Left lobe of liver (tissue), 2 donors: ENCODE measurements at regions not wholly inside any gene's neighbourhood (a gene's known extent, or its start where the extent isn't known, plus 50 kb on each side); places are given as distances from the start of the nearest gene placed in this dataset.
"Not testable (repeated sequence)": the region's sequence is repeated elsewhere in the genome, so short reads cannot be mapped to it uniquely, and the experiment has no call there.

ENCODE experiments used
- ATAC-seq: fragments of 200-7000 bp; cut with Tn5 transposase; one replicate; pipeline ENCODE4 v1.9.1; 2020; ENCODE audit warnings: mild to moderate bottlenecking, moderate library complexity
- DNase-seq: peaks from one replicate; pipeline ENCODE4 v3.0.0-alpha.2; 2020; ENCODE audit warnings: low spot score
- donor health status: DM: no; HTN: no; CAD: no; lungs with moderate emphysema.
- donor health status: DM: no; HTN: yes; CAD: no.

DNA sequence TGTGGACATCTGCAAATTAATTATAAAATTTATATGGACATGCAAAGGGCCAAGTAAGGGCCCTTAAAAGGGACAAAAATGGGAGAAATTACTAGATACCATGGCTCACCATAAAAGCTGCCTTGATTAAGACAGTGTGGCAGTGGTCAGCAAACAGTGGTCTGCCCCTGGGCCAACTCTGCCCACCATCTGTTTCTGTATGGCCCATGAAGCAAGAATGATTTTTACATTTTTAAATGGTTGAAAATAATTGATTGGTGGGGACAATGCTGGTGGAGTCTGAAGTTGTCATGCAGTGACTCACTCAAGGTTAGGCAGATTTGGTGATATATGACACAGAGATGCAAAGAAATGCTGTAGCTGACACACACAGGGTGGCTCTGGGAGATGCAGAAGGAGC, 143.2 kb upstream of the PRDM7 start:
- DNase-seq, ATAC-seq: not testable (repeated sequence)

DNA sequence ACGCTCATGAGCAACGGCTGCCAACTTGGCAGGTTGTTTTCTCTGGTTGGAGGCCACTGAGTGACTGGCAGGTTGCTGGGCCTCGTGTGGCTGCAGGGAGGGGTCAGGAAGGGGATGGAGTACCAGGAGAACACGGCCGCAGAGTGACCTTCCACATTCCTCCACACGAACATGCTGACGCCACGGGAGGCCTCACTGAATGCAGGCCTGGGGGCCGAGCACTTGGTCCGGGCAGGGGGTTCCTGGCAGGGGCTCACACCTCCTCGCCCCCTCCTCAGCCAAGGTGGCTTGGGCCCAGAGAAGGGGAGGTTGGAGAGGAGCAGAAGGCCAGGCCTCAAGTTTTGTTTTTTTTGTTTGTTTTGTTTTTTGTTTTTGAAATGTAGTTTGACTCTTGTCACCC, 98.5 kb upstream of the PRDM7 start:
- DNase-seq, ATAC-seq: not testable (repeated sequence)

DNA sequence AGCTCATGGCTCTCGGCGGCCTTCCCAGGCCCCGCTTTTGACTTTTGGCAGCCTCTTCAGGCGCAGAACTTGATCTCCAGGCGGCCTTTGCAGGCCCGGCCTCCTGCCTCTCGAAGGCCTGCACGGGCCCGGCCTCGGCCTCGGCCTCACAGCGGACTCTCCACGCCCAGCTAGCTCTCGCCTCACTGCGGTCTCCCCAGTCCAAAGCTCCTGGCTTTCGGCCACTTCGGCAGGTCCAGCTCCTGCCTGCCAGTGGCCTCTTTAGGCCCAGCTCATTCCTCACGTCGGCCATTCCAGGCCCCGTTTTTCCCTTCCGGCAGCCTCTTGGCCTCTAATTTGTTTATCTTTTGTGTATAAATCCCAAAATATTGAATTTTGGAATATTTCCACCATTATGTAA, 94.5 kb upstream of the PRDM7 start:
- not testable (repeated sequence) for ATAC-seq, DNase-seq

DNA sequence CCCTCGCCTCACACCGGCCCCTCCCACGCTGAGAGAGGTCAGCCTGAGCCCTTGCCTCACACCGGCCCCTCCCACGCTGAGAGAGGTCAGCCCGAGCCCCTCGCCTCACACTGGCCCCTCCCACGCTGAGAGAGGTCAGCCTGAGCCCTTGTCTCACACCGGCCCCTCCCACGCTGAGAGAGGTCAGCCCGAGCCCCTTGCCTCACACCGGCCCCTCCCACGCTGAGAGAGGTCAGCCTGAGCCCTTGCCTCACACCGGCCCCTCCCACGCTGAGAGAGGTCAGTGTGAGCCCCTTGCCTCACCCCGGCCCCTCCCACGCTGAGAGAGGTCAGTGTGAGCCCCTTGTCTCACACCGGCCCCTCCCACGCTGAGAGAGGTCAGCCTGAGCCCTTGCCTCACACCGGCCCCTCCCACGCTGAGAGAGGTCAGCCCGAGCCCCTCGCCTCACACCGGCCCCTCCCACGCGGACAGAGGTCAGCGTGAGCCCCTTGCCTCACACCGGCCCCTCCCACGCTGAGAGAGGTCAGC, 92.1 kb upstream of the PRDM7 start:
- not testable (repeated sequence) for DNase-seq, ATAC-seq

DNA sequence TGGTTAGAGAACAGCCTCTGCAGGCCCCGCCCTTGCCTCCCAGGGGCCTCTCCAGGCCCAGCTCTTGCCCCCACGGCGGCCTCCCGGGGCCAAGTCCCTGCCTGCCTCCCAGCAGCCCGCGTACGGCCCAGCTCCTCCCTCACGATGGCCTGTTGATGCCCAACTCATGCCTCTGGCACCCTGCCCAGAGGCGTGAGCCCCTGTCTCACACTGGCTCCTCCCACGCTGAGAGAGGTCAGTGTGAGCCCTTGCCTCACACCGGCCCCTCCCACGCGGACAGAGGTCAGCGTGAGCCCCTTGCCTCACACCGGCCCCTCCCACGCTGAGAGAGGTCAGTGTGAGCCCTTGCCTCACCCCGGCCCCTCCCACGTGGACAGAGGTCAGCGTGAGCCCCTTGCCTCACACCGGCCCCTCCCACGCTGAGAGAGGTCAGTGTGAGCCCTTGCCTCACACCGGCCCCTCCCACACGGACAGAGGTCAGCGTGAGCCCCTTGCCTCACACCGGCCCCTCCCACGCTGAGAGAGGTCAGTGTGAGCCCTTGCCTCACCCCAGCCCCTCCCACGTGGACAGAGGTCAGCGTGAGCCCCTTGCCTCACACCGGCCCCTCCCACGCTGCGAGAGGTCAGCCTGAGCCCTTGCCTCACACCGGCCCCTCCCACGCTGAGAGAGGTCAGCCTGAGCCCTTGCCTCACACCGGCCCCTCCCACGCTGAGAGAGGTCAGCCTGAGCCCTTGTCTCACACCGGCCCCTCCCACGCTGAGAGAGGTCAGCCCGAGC, 91.4 kb upstream of the PRDM7 start:
- DNase-seq: peak; percentile 89
- ATAC-seq: not testable (repeated sequence)

DNA sequence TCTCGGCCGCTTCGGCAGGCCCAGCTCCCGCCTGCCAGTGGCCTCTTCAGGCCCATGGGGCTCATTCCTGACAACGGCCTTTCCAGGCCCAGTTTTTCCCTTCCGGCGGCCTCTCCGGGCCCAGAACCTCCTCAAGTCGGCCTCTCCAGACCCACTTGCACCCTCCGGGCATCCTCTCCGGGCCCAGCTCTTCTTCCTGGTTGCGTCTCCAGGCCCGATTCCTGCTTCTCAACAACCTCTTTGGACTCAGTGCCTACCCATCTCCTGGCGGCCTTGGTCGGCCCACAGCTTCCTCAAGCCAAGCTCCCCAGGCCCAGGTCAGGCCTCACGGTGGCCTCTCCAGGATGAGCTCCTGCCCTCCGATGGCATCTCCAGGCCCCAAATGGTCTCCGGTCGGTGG, 90.6 kb upstream of the PRDM7 start:
- ATAC-seq, DNase-seq: not testable (repeated sequence)

DNA sequence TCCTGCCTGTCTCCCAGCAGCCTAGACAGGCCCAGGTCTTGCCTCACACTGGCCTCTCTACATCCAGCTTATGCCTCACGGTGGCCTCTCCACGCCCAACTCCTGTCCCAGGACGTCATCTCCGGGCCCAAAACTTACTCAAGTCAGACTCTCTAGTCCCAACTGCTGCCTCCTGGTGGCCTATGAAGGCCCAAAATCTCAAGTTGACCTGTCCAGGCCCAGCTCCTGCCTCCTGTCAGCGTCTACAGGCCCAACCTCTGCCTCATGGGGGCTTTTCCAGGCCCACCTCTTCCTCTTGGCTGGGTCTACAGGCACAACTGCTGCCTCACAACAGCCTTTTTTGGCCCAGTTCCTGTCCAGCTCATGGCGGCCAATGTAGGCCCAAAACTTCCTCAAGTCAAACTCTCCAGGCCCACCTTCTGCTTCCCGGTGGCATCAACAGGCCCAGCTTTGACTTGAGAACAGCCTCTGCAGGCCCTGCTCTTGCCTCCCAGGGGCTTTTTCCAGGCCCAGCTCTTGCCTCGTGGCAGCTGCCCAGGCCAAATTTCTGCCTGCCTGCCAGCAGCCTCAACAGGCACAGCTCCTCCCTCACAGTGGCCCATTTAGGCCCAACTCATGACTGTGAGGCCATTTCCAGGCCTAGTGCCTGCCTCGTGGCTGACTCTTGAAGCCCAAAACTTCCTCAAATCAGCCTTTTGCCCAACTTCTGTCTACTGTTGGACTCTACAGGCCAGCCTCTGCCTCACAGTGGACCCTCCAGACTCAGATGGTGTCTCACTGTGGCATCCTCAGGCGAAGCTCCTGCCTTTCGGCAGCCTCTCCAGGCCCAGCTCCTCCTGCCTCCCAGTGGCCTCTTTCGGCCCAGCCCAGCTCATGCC, 89.8 kb upstream of the PRDM7 start:
- not testable (repeated sequence) for ATAC-seq
- DNase-seq: peak; percentile 53

DNA sequence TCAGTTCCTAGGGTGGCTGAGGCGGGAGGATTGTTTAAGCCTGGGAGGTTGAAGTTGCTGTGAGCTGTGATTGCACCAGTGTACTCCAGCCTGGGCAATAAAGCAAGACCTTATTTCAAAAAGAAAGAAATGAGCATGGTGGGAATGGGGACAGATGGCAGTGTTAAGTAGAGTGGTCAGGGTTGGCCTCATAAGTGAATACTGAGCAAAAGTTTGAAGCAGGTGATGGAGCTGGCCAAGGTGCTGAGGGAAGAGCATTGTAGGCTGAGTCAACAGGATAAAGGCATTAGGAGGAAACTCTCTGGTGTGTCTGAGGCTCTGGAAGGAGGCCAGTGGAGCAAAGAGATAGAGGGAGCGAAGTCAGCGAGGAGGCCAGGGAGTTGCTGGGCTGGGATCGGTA, 73.9 kb upstream of the PRDM7 start:
- ATAC-seq, DNase-seq: not testable (repeated sequence)
